Posterior cingulate gyrus (tissue), 11 donors: ENCODE measurements at regions not wholly inside any gene's neighbourhood (a gene's known extent, or its start where the extent isn't known, plus 50 kb on each side); places are given as distances from the start of the nearest gene placed in this dataset.

Experiments
- DNase-seq, 10 donors: peaks; one replicate each; pipeline versions ENCODE4 v3.0.0 to v3.0.0-alpha.2; 2020 to 2021; ENCODE audit warnings: mixed read lengths in 3 of 10
- intact Hi-C: fragments of 100-400 bp; cut with DNase I; formaldehyde crosslinking; loops from one replicate; pipeline ENCODE4 v1.15.1; 2023

- peak in 2 of 10 donors; percentile 6 to 74 for DNase-seq
- intact Hi-C loops: no loop called here
Observed at GRCh38 chr15:99440551-99441443, 125.0 kb upstream of the MEF2A start.

- no peak for DNase-seq
- intact Hi-C loops: no loop called here
Observed at GRCh38 chr15:99441444-99441800, 124.4 kb upstream of the MEF2A start.

GRCh38 chr15:99441871-99442251 is 123.9 kb upstream of the MEF2A start:
- no peak for DNase-seq

GRCh38 chr15:99442252-99442897 is 123.4 kb upstream of the MEF2A start:
- DNase-seq: no peak
- intact Hi-C loops: no loop called here

More at GRCh38 chr15:99441871-99442251, 123.9 kb upstream of the MEF2A start:
- intact Hi-C loops: no loop called here

- peak in 1 of 10 donors; percentile 3 for DNase-seq
Observed at GRCh38 chr15:99443056-99443756, 122.6 kb upstream of the MEF2A start.

GRCh38 chr15:99443768-99444446 is 121.9 kb upstream of the MEF2A start:
- intact Hi-C loops: no loop called here

More at GRCh38 chr15:99443056-99443756, 122.6 kb upstream of the MEF2A start:
- intact Hi-C loops: no loop called here

GRCh38 chr15:99445272-99445850 is 120.4 kb upstream of the MEF2A start:
- no peak for DNase-seq
- intact Hi-C loops: no loop called here

More at GRCh38 chr15:99443768-99444446, 121.9 kb upstream of the MEF2A start:
- peak in 1 of 10 donors; percentile 72 for DNase-seq

GRCh38 chr15:99446565-99447496 is 119.0 kb upstream of the MEF2A start:
- DNase-seq: peak in 2 of 10 donors; percentile 4 to 67
- intact Hi-C loops: no loop called here

GRCh38 chr15:99447497-99448371 is 118.0 kb upstream of the MEF2A start:
- intact Hi-C loops: no loop called here

GRCh38 chr15:99449514-99449913 is 116.3 kb upstream of the MEF2A start:
- intact Hi-C loops: no loop called here

More at GRCh38 chr15:99447497-99448371, 118.0 kb upstream of the MEF2A start:
- peak in 2 of 10 donors; percentile 4 to 74 for DNase-seq

GRCh38 chr15:99450896-99451358 is 114.9 kb upstream of the MEF2A start:
- intact Hi-C loops: no loop called here

More at GRCh38 chr15:99449514-99449913, 116.3 kb upstream of the MEF2A start:
- DNase-seq: no peak

GRCh38 chr15:99451484-99451883 is 114.3 kb upstream of the MEF2A start:
- intact Hi-C loops: no loop called here
- no peak for DNase-seq

More at GRCh38 chr15:99450896-99451358, 114.9 kb upstream of the MEF2A start:
- DNase-seq: peak in 5 of 10 donors; percentile 30 to 91 (median 37)

GRCh38 chr15:99452010-99452409 is 113.8 kb upstream of the MEF2A start:
- intact Hi-C loops: no loop called here
- no peak for DNase-seq

- intact Hi-C loops: no loop called here
- peak in 8 of 10 donors; percentile 28 to 95 (median 58) for DNase-seq
Observed at GRCh38 chr15:99452728-99453636, 112.8 kb upstream of the MEF2A start.

GRCh38 chr15:99453637-99454030 is 112.2 kb upstream of the MEF2A start:
- intact Hi-C loops: no loop called here
- DNase-seq: peak in 1 of 10 donors; percentile 66

- DNase-seq: no peak
- intact Hi-C loops: no loop called here
Observed at GRCh38 chr15:99454107-99454809, 111.5 kb upstream of the MEF2A start.
